A549 (cell line): ENCODE measurements at regions not wholly inside any gene's neighbourhood (a gene's known extent, or its start where the extent isn't known, plus 50 kb on each side); places are given as distances from the start of the nearest gene placed in this dataset.

Source experiments
- ATAC-seq, 2 experiments: fragments of 200-7000 bp in 1 of 2; fragments of >200 bp in 1 of 2; cut with Nextera tagmentation in 1 of 2; cut with Tn5 transposase in 1 of 2; 3 replicates each; pipeline versions ENCODE4 v1.8.0 to v1.9.1; 2018 to 2020; ENCODE audit warnings: mild to moderate bottlenecking in 1 of 2, moderate library complexity in 1 of 2
- CTCF ChIA-PET: fragments of 300-600 bp; sonication (Branson Sonifier 250); formaldehyde crosslinking; extraction: SDS; loops from one replicate; lab custom pipeline; 2021; ENCODE audit warnings: antibody characterized with exemption, inconsistent platforms; lab: Yijun Ruan, JAX
- POLR2A ChIA-PET: fragments of 350-600 bp; formaldehyde crosslinking; extraction: SDS; loops from one replicate; lab custom pipeline; 2021; ENCODE audit warnings: antibody characterized with exemption, inconsistent platforms; lab: Yijun Ruan, JAX
- DNase-seq, 2 experiments: peaks; one replicate each; pipeline versions ENCODE4 v3.0.0 to v3.0.0-alpha.2; 2011 to 2016; ENCODE audit warnings: low read depth in 1 of 2, low spot score in 1 of 2
- FAIRE-seq: peaks from 2 replicates; lab custom pipeline; 2011; peaks lifted over from hg19 to GRCh38; lab: Jason Lieb, UNC
- H3K27ac ChIP-seq, 2 experiments: fragments of >200 bp; sonication (Bioruptor Twin); formaldehyde crosslinking; 3 replicates each; pipeline ENCODE4 v1.5.1; 2016 to 2017
- H3K4me1 ChIP-seq: fragments of >200 bp; sonication (Bioruptor Twin); formaldehyde crosslinking; 3 replicates; pipeline ENCODE4 v1.6.1; 2016
- H3K4me2 ChIP-seq: fragments of >200 bp; sonication (Bioruptor Twin); formaldehyde crosslinking; 3 replicates; pipeline ENCODE4 v1.6.1; 2016
- H3K4me3 ChIP-seq: fragments of >200 bp; sonication (Bioruptor Twin); formaldehyde crosslinking; 3 replicates; pipeline ENCODE4 v1.5.1; 2016
- H3K9me3 ChIP-seq: fragments of >200 bp; sonication (Bioruptor Twin); formaldehyde crosslinking; 3 replicates; pipeline ENCODE4 v1.6.1; 2016
- BHLHE40 ChIP-seq: IDR thresholded peaks from 2 replicates; pipeline ENCODE4 v1.6.1; 2012; ENCODE audit warnings: low read depth, low read length, inconsistent platforms
- CHD4 ChIP-seq: fragments of 200-600 bp; sonication (generic); IDR thresholded peaks from 2 replicates; pipeline ENCODE4 v1.6.1; 2016; ENCODE audit warnings: antibody characterized with exemption, mild to moderate bottlenecking, borderline replicate concordance
- CTCF ChIP-seq: fragments of >200 bp; sonication (Bioruptor Twin); formaldehyde crosslinking; IDR thresholded peaks from 3 replicates; pipeline ENCODE4 v1.5.1; 2016
- ELK1 ChIP-seq: fragments of 150-350 bp; IDR thresholded peaks from 2 replicates; pipeline ENCODE4 v1.6.1; 2014; ENCODE audit warnings: low read depth, mild to moderate bottlenecking, low read length
- EP300 ChIP-seq, 2 experiments: fragments of >200 bp; sonication (Bioruptor Twin); formaldehyde crosslinking; IDR thresholded peaks; 2 replicates in 1 of 2; 3 replicates in 1 of 2; pipeline ENCODE4 v1.6.1; 2016 to 2017
- ESRRA ChIP-seq: fragments of 150-350 bp; IDR thresholded peaks from 2 replicates; pipeline ENCODE4 v1.6.1; 2014; ENCODE audit warnings: mild to moderate bottlenecking, low read length, borderline replicate concordance
- FOSL2 ChIP-seq, 2 experiments: fragments of 450-650 bp in 1 of 2; fragments of >200 bp in 1 of 2; sonication (Bioruptor Twin) in 1 of 2; formaldehyde crosslinking; IDR thresholded peaks; 2 replicates each; pipeline versions ENCODE4 v1.5.0 to v1.6.1; 2016 to 2020; ENCODE audit warnings: mild to moderate bottlenecking in 1 of 2, moderate library complexity in 1 of 2
- HDAC2 ChIP-seq: fragments of 200-600 bp; sonication (generic); IDR thresholded peaks from 2 replicates; pipeline ENCODE4 v1.6.1; 2016
- HEYL ChIP-seq: fragments of 250-450 bp; sonication (Bioruptor Pico); IDR thresholded peaks from 2 replicates; pipeline ENCODE4 v1.8.0; 2021; ENCODE audit warnings: mild to moderate bottlenecking, moderate library complexity
- HOXB13 ChIP-seq: fragments of 250-450 bp; sonication (Bioruptor Pico); IDR thresholded peaks from 2 replicates; pipeline ENCODE4 v1.5.0; 2020; ENCODE audit warnings: low read depth, mild to moderate bottlenecking, moderate library complexity
- KDM1A ChIP-seq: fragments of 200-600 bp; sonication (generic); IDR thresholded peaks from 2 replicates; pipeline ENCODE4 v1.6.1; 2016; ENCODE audit warnings: low read depth, mild to moderate bottlenecking
- MAZ ChIP-seq: fragments of 150-350 bp; IDR thresholded peaks from 2 replicates; pipeline ENCODE4 v1.6.1; 2014; ENCODE audit warnings: antibody characterized with exemption, low read depth, low read length, borderline replicate concordance
- MYC ChIP-seq: IDR thresholded peaks from 2 replicates; pipeline ENCODE4 v1.6.1; 2012; ENCODE audit warnings: mild to moderate bottlenecking, inconsistent platforms, low read length, improper control_type of control experiment, borderline replicate concordance
- PHF8 ChIP-seq: fragments of 200-600 bp; sonication (generic); IDR thresholded peaks from 2 replicates; pipeline ENCODE4 v1.6.1; 2016; ENCODE audit warnings: low read depth, mild to moderate bottlenecking, antibody characterized with exemption, moderate library complexity, borderline replicate concordance
- RNF2 ChIP-seq: fragments of 200-600 bp; sonication (generic); IDR thresholded peaks from 2 replicates; pipeline ENCODE4 v1.6.1; 2016; ENCODE audit warnings: low read depth, mild to moderate bottlenecking, antibody characterized with exemption, moderate library complexity, borderline replicate concordance
- SMC3 ChIP-seq: fragments of >200 bp; sonication (Bioruptor Twin); formaldehyde crosslinking; IDR thresholded peaks from 3 replicates; pipeline ENCODE4 v1.6.1; 2018; ENCODE audit warnings: inconsistent platforms
- TFCP2L1 ChIP-seq: fragments of 250-450 bp; sonication (Bioruptor Pico); IDR thresholded peaks from 2 replicates; pipeline ENCODE4 v1.5.0; 2021; ENCODE audit warnings: mild to moderate bottlenecking
- ZNF302 ChIP-seq: fragments of 250-450 bp; sonication (Bioruptor Pico); IDR thresholded peaks from 2 replicates; pipeline ENCODE4 v1.9.0; 2021; ENCODE audit warnings: inconsistent platforms, mild to moderate bottlenecking, moderate library complexity
- ZSCAN20 ChIP-seq: fragments of 250-450 bp; sonication (Bioruptor Pico); IDR thresholded peaks from 2 replicates; pipeline ENCODE4 v1.8.0; 2022; ENCODE audit warnings: mild to moderate bottlenecking, moderate library complexity
- WGBS: methylation state at CpG from one replicate; pipeline ENCODE4 v1.1.6; 2017; ENCODE audit errors: missing lambda C conversion rate; 5-methylcytosine and 5-hydroxymethylcytosine counted together

- CTCF ChIA-PET: no interaction called here
- 71% methylated on average over 4 of the region's 10 CpGs for WGBS
- POLR2A ChIA-PET: no interaction called here
- FAIRE-seq: no peak
- Histone ChIP-seq H3K4me3 (no peak overlapping the region), H3K27ac (no peak overlapping the region), H3K4me2 (no peak overlapping the region), H3K4me1 (no peaks in the 10 kb centered on the region), H3K9me3 (no peaks in the 10 kb centered on the region; the same call in 2 of the 3 replicates)
- no peak for DNase-seq
- ATAC-seq: no peak
- no peak for TF ChIP-seq ZNF302 (CRISPR knock-in tag)
- TF ChIP-seq MYC: no peak
- TF ChIP-seq CHD4: no peak
- no peak for TF ChIP-seq BHLHE40
- no peak for TF ChIP-seq ELK1
- TF ChIP-seq RNF2: no peak
- TF ChIP-seq MAZ: no peak
- TF ChIP-seq KDM1A: no peak
Observed at GRCh38 chr22:47795477-47796127, 1033.2 kb downstream of the TBC1D22A start.

GRCh38 chr22:47794851-47795250 is 1032.4 kb downstream of the TBC1D22A start:
- no peak overlapping the region for H3K4me2 ChIP-seq
- DNase-seq (no peak), ATAC-seq (no peak)
- no peak for TF ChIP-seq ESRRA
- no peak for TF ChIP-seq CTCF
- no peak for TF ChIP-seq HDAC2
- TF ChIP-seq CHD4: no peak
- TF ChIP-seq MYC: no peak
- no peak for TF ChIP-seq FOSL2 (IDR thresholded peaks at IDR 0.05)
- TF ChIP-seq FOSL2 (CRISPR knock-in tag; IDR thresholded peaks at IDR 0.05): no peak
- no peak for TF ChIP-seq ZSCAN20 (CRISPR knock-in tag)
- TF ChIP-seq TFCP2L1: no peak
- no peak for TF ChIP-seq PHF8
- TF ChIP-seq SMC3: no peak
- TF ChIP-seq EP300 (IDR thresholded peaks at IDR 0.05): no peak
- TF ChIP-seq HEYL (CRISPR knock-in tag): no peak
- no peak for TF ChIP-seq HOXB13 (CRISPR knock-in tag)
- TF ChIP-seq, all 56 proteins: peak for 0
- CTCF ChIA-PET: interaction anchor here (0.6 kb wide), 1 partner anchor 181 kb away, joined by 3 read pairs; no protein-coding TSS in a partner anchor
- H3K9me3 ChIP-seq: no peaks in the 10 kb centered on the region; the same call in 2 of the 3 replicates
- WGBS: 75% methylated on average over 4 of the region's 10 CpGs
- 0 out of 3 replicates have a peak, but pooled peaks cover 2% of the 10 kb centered on the region for H3K4me1 ChIP-seq
- POLR2A ChIA-PET: no interaction called here
- H3K27ac ChIP-seq: no peak overlapping the region
- FAIRE-seq: no peak
- no peak overlapping the region for H3K4me3 ChIP-seq
